H1 (cell line): ENCODE measurements at regions not wholly inside any gene's neighbourhood (a gene's known extent, or its start where the extent isn't known, plus 50 kb on each side); places are given as distances from the start of the nearest gene placed in this dataset.

Experiments used
- CHD2 ChIP-seq: IDR thresholded peaks from 2 replicates; pipeline ENCODE4 v1.6.1; 2012; ENCODE audit warnings: low read length, improper control_type of control experiment
- MAFK ChIP-seq: IDR thresholded peaks from 2 replicates; pipeline ENCODE4 v1.6.1; 2012; ENCODE audit warnings: low read depth, mild to moderate bottlenecking, improper control_type of control experiment, low read length
- POU5F1 ChIP-seq: IDR thresholded peaks from 2 replicates; pipeline ENCODE4 v1.6.1; 2011; ENCODE audit warnings: low read depth, mild to moderate bottlenecking, low read length, moderate library complexity

DNA sequence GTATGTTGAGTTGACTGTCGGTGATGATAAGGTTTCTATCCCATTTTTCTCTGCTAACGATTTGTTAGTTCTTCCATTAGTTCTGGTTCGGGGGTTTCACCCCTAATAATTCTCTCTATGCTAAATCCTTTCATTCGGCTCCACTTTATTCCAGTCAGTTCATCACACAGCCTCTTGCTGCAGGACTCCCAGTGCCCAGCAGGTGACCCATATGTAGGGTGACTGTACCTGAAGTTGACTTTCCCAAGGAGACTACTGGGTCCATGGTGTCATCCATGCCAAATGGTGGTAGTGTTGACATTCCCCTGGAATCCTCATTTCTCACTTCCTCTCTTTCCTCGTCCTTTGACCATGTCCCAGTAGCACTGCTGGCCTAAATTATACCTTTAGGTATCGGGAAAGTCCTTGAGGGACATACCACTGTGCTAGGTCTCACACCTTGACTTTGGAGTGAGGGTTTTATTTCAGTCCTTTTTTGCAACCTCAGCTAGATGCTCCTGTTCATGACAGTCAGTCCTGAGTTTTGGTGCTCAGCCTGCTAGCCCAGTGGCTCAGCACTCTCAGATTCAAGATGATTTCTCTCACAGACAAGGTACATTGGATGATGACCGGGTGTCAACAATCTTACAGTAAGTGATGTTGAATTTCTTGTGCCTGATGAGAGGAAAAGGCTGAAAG lies 105.1 kb upstream of the ARHGAP24 start (continued):
- no peak for TF ChIP-seq POU5F1
- TF ChIP-seq MAFK, result no peak
- TF ChIP-seq CHD2, result no peak
